Activated naive CD8-positive, alpha-beta T cell treated with anti-CD3 and anti-CD28 coated beads for 36 hours (primary cell): ENCODE measurements at regions not wholly inside any gene's neighbourhood (a gene's known extent, or its start where the extent isn't known, plus 50 kb on each side); places are given as distances from the start of the nearest gene placed in this dataset.

Source experiments
- DNase-seq: peaks from one replicate; pipeline ENCODE4 v3.0.0; 2021
- H3K27ac Mint-ChIP-seq: one replicate; pipeline ENCODE4 v1.8.0; 2022; ENCODE audit warnings: mild to moderate bottlenecking, moderate library complexity, mixed read lengths
- H3K27me3 Mint-ChIP-seq: one replicate; pipeline ENCODE4 v1.8.0; 2022; ENCODE audit warnings: mild to moderate bottlenecking, mixed read lengths
- H3K36me3 Mint-ChIP-seq: one replicate; pipeline ENCODE4 v1.8.0; 2021; ENCODE audit warnings: mild to moderate bottlenecking, mixed read lengths
- H3K4me1 Mint-ChIP-seq: one replicate; pipeline ENCODE4 v1.8.0; 2021; ENCODE audit warnings: mixed read lengths
- H3K4me3 Mint-ChIP-seq: one replicate; pipeline ENCODE4 v1.8.0; 2022; ENCODE audit warnings: mild to moderate bottlenecking, moderate library complexity, mixed read lengths
- H3K9me3 Mint-ChIP-seq: one replicate; pipeline ENCODE4 v1.8.0; 2022; ENCODE audit warnings: mixed read lengths

DNA sequence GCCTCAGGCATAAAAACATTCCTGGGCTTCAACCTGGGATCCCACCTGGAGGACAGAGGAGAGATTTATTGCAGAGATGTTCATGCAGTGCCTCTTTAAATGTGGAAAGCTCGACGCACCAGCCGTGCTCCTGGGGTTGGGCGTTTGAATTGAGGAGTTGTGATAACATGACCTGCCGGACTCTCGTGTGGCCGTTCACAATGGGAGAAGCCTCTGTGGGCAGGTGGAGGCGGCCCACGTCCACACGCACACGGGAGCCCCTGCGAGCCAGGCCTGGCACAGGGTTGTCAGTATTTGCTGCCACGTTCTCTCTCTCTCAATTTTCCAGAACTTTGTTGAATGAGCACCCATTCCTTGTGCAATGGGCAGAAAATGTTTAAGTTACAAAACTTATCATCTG lies 58.3 kb upstream of the PPARA start:
- no peak overlapping the region for H3K4me3 Mint-ChIP-seq
- no peaks in the 10 kb centered on the region for H3K4me1 Mint-ChIP-seq
- H3K36me3 Mint-ChIP-seq: no peaks in the 10 kb centered on the region
- H3K27me3 Mint-ChIP-seq: no peaks in the 10 kb centered on the region
- no peak for DNase-seq
- H3K27ac Mint-ChIP-seq: no peak overlapping the region
- no peaks in the 10 kb centered on the region for H3K9me3 Mint-ChIP-seq

DNA sequence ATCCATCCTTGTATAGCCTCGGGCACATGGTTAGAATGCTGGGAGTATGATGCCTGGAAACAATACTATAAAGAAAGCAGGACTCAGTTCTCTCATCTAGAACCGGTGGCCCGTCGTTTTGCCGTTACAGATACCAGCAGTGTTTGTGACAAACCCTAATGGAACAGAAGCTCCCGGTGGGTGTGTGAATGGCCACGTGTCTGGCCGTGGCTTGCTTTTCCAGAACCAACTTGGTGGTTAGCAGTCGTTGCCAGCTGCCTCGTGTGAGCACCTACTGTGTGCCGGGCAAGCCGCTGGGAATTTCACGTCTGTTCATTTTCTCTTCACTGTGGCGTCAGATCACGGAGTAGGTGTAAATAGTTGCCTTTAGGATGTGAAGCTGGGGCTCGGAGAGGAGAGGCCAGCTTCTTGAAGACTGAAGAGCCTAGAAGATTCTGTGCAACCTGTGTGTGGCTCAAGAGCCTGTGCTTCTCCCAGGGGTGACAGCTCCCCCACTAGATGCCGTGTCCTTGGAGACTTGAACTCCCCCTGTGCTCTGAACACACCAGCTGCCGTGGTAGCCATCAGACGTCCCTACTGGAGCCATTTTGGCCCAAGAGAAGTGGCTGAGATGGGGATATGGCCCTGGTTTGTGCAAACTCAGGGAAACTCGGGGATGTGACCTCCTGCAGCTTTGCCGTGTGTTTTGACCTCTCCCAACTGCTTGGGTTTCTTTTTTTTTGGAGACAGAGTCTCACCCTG lies 57.5 kb upstream of the PPARA start:
- Mint-ChIP-seq H3K27ac (no peak overlapping the region), H3K36me3 (no peaks in the 10 kb centered on the region), H3K4me1 (no peaks in the 10 kb centered on the region), H3K4me3 (no peak overlapping the region), H3K27me3 (no peaks in the 10 kb centered on the region), H3K9me3 (no peaks in the 10 kb centered on the region)
- DNase-seq: no peak

DNA sequence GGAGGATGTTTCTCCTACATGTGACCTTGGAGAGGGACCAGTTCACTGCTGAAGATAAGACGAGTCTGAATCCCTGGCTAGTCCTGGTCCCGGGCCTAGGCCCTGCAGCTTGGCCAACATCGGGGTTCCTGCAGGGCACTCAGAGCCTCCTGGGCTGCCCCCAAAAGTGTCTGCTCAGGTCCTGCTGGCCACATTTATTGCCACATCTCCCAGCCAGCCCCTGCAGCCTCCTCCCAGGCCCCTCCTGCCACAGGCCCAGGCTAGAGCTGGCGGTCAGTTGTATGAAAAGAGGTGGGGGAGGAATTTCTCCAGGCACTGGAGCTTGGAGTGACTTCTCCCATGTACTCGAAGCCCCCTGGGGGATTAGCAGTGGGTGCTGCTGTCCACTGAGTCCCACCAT lies 56.5 kb upstream of the PPARA start:
- Mint-ChIP-seq H3K4me1 (no peaks in the 10 kb centered on the region), H3K4me3 (no peak overlapping the region), H3K9me3 (no peaks in the 10 kb centered on the region), H3K36me3 (no peaks in the 10 kb centered on the region), H3K27ac (no peak overlapping the region), H3K27me3 (no peaks in the 10 kb centered on the region)
- no peak for DNase-seq

DNA sequence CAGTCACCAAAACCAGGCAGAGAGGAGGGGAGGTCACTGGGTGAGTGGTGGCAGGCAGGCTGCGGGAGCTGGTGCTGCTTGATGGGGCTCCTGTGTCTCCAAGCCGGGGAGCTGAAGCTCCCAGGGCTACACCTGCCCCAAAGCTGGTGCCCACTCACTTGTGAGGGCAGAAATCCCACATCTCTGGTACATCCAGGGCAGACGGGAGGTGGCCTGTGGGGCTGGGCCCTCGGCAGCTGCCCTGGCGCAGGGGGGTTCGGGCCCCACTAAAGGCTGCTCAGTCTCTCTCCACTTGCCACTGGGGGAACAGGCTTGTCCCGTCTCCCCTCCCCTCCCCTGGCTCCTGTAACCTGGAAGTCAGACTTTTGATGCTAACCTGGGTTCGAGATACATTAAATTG lies 55.6 kb upstream of the PPARA start:
- no peaks in the 10 kb centered on the region for H3K27me3 Mint-ChIP-seq
- no peak overlapping the region for H3K4me3 Mint-ChIP-seq
- H3K9me3 Mint-ChIP-seq: no peaks in the 10 kb centered on the region
- DNase-seq: no peak
- H3K27ac Mint-ChIP-seq: no peak overlapping the region
- no peaks in the 10 kb centered on the region for H3K4me1 Mint-ChIP-seq
- no peaks in the 10 kb centered on the region for H3K36me3 Mint-ChIP-seq

DNA sequence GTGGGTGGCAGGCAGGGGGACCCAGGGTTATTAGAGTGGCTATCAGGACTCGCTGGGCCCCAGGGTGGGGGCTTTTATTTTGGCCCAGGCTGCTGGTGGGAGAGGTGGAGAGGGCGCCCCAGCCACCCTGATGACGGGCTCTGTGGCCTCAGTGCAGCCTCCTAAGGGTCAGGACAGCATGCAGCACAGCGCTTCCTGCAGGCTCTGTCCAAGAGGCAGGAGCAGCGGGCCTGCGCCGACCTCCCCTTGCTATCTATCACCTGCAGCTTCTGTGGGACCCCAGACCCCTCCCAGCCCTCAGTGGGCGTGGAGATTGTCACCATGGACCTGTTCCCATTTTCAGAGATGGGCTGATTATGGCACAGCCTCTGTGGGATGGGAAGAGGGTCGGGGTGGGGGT lies 54.3 kb upstream of the PPARA start:
- Mint-ChIP-seq H3K4me3 (no peak overlapping the region), H3K9me3 (no peaks in the 10 kb centered on the region), H3K4me1 (no peaks in the 10 kb centered on the region), H3K36me3 (no peaks in the 10 kb centered on the region), H3K27me3 (no peaks in the 10 kb centered on the region), H3K27ac (no peak overlapping the region)
- DNase-seq: no peak

DNA sequence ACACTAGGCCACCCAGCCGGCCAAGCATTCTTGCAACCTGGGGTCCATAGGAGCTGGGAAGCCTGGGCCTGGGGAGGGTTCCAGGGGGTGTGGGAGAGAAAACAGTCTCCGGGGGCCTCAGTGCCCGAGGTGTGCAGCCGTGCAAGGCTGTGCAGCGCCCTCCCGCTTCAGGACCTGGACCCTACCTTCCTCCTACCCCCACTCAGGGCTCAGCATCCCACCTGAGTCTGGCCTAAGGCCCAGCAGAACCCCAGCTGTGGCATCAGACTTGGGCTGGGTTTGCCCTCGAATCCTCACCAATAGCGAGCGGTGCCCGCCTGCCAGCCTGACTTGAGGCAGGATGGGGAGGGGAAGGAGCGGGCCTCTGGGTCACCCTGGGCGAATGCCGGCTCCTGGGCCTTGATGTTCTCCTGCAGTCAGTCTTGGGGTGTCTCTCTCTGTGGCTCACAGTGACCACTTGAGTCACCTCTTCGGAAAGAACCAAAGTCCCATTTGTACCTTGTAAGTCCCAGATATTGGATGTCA lies 53.6 kb upstream of the PPARA start:
- H3K9me3 Mint-ChIP-seq: no peaks in the 10 kb centered on the region
- H3K36me3 Mint-ChIP-seq: no peaks in the 10 kb centered on the region
- no peaks in the 10 kb centered on the region for H3K27me3 Mint-ChIP-seq
- DNase-seq: no peak
- H3K27ac Mint-ChIP-seq: no peak overlapping the region
- H3K4me1 Mint-ChIP-seq: no peaks in the 10 kb centered on the region
- H3K4me3 Mint-ChIP-seq: no peak overlapping the region

DNA sequence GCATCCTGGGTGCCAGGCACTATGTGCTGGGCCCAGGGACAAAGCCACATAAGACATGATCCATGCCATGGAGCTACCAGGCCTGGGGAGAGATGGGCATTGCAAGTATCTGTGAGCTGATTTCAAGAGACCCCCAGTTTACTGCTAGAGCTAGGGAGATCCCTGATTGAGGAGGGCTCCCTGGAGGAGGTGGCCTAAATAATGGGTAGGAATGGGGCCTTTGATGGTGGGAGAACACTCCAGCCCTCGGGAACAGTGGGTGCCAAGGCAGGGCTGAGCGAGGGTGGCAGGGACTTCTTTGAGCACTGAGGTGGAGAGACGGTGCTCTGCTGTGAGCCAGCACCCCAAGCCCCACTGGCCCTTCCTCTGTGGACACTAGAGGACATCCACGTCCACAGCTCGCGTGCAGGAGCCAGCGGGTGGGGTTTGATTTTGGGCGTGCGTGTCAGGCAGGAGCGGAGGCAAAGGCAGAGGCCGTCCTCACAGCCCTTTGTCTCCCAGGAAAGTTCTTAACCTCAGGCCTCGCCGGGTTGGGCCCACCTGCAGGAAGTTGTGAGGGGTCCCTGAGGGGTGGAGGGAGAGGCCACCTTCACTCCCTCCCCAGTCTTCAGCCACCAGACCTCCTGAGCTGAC lies 52.9 kb upstream of the PPARA start:
- H3K4me3 Mint-ChIP-seq: no peak overlapping the region
- no peak overlapping the region for H3K27ac Mint-ChIP-seq
- no peak for DNase-seq
- H3K27me3 Mint-ChIP-seq: no peaks in the 10 kb centered on the region
- H3K9me3 Mint-ChIP-seq: no peaks in the 10 kb centered on the region
- no peaks in the 10 kb centered on the region for H3K36me3 Mint-ChIP-seq
- no peaks in the 10 kb centered on the region for H3K4me1 Mint-ChIP-seq

DNA sequence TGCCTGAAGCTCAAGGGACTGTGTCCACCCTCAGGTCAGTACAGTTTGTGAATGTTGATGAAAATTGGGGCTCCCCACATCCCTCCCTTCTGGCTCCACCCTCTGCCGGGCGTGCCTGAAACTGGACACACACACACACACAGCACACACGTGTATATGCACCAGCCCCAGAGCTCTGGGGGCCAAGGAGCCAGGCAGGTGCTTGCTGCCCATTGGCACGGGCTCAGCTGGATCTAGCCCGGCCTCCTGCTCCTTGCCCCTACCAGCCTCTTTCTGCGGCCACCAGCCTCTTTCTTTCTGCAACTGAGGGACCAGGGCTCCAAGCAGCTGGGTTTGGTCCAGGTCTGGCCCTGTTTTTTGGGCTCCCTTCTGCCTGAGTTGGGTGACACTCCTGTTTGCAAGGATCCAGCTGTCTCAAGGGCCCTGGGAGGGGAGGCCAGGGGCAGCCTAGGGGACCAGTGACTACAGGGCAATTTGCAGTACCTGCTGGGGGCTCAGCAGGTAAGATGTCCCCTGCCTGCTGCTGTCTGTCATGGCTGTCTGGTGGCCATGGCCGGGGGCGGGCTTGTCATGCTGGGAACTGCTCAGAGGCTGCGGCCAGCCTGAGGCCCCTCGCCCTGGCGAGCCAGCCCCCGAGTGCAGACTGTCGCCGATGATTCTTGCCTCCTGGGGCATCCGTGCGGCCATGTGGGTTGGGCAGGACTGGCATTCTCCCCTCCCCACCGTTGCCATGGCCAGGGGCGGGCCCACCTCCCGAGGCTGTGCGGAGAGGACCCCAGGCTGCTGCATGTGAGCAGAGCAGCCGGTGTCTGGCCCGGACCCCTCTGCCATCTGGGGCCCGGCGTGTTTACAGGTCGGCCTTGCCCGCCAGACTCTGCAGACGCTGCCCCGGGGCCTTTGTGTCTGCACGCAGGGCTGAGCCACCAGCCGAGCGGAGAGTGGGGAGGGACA lies 51.5 kb upstream of the PPARA start:
- no peaks in the 10 kb centered on the region for H3K36me3 Mint-ChIP-seq
- H3K27ac Mint-ChIP-seq: no peak overlapping the region
- no peak overlapping the region for H3K4me3 Mint-ChIP-seq
- no peaks in the 10 kb centered on the region for H3K4me1 Mint-ChIP-seq
- no peaks in the 10 kb centered on the region for H3K27me3 Mint-ChIP-seq
- DNase-seq: no peak
- no peaks in the 10 kb centered on the region for H3K9me3 Mint-ChIP-seq

DNA sequence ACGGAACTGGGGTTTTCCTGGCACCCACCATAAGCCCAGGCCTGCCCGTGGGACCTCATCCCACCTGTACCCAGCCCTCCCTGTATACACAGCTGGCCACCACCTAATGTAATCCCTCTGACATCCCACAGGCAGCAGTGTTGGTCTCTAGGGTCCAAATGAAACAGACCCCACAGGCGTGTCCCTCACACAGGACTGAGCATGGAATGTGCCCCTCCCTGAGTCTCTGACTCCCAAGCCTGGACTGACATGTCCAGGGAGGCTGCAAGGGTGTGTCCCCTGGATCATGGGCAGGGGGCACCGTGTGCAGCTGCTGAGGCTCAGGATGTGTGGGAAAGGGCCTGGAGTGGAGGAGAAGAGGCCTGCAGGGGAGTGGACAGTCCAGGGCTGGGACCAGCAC lies 50.6 kb upstream of the PPARA start:
- Mint-ChIP-seq H3K4me3 (no peak overlapping the region), H3K27me3 (no peaks in the 10 kb centered on the region), H3K36me3 (no peaks in the 10 kb centered on the region), H3K9me3 (no peaks in the 10 kb centered on the region), H3K4me1 (no peaks in the 10 kb centered on the region), H3K27ac (no peak overlapping the region)
- DNase-seq: no peak

DNA sequence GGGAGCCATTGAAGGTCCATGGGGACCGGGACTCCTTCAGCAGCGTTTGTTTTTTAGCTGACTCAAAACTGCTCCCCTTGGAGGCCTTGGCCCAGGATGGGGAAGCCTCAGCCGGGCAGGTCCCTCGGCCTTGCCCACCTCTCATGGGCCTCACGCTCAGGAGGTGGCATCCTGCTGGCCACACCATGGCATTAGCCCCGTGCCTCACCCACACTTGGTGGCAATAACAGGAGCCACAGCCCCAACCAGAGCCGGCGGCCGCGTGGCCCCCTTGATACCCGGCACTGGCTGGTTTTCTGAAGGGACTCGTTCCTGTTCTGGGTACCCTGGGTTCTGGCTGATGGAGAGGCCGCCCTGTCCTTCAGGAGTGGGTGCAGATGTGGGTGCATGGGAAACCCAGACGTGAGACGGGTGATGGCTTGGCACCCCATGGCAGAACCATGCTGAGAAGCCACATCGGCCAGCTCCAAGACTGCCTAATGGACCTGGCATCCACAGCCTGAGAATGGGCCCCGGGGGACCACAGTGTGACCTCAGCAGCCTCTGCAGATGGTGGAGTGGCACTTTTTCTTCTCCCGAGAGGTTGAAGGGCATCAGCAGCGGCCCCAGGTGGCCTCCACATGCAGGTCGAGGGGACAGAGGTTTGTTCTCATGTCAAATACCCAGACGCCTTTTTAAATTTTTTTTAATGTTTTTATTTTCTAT lies 49.8 kb upstream of the PPARA start:
- no peaks in the 10 kb centered on the region for H3K9me3 Mint-ChIP-seq
- H3K36me3 Mint-ChIP-seq: no peaks in the 10 kb centered on the region
- no peak for DNase-seq
- H3K4me1 Mint-ChIP-seq: no peaks in the 10 kb centered on the region
- H3K27me3 Mint-ChIP-seq: no peaks in the 10 kb centered on the region
- H3K4me3 Mint-ChIP-seq: no peak overlapping the region
- no peak overlapping the region for H3K27ac Mint-ChIP-seq
